ENCODE measurements at regions not wholly inside any gene's neighbourhood (a gene's known extent, or its start where the extent isn't known, plus 50 kb on each side); places are given as distances from the start of the nearest gene placed in this dataset.

DNA sequence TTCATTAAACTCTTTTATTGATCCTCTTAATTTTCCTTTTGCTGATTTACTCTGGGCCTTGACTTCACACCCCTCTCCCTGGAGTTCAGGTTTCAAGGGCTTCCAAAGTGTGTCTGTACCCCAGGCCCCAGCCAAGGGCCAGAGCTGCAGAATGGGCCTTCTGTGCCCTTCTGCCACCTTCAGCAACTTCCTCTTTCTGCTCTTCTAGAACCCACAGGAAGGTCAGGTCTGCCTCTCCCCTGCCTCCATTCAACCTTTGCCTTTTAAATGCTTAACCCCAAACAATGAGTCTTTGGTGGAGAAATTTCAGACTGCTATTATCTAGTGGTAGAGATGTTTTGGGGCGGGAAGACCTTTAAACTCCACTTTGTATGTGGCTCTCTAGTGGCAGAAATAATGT is 63.1 kb downstream of the TSN start:
- DNase-seq (ENCODE audit: low spot score) (no peak), ATAC-seq (ENCODE audit: low FRiP score) (no peak)
- TF ChIP-seq, protein P1, sequence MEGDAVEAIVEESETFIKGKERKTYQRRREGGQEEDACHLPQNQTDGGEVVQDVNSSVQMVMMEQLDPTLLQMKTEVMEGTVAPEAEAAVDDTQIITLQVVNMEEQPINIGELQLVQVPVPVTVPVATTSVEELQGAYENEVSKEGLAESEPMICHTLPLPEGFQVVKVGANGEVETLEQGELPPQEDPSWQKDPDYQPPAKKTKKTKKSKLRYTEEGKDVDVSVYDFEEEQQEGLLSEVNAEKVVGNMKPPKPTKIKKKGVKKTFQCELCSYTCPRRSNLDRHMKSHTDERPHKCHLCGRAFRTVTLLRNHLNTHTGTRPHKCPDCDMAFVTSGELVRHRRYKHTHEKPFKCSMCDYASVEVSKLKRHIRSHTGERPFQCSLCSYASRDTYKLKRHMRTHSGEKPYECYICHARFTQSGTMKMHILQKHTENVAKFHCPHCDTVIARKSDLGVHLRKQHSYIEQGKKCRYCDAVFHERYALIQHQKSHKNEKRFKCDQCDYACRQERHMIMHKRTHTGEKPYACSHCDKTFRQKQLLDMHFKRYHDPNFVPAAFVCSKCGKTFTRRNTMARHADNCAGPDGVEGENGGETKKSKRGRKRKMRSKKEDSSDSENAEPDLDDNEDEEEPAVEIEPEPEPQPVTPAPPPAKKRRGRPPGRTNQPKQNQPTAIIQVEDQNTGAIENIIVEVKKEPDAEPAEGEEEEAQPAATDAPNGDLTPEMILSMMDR (IDR thresholded peaks at IDR 0.05): no peak

- no peak for DNase-seq (ENCODE audit: low spot score)
- no peak for ATAC-seq (ENCODE audit: low FRiP score)
- TF ChIP-seq, protein P1 (IDR thresholded peaks at IDR 0.05): no peak
These were observed 64.4 kb downstream of the TSN start for GRCh38 chr2:121819846-121820245.

GRCh38 chr2:121821476-121822158 is 66.2 kb downstream of the TSN start:
- DNase-seq (ENCODE audit: low spot score) (no peak), ATAC-seq (ENCODE audit: low FRiP score) (no peak)

DNA sequence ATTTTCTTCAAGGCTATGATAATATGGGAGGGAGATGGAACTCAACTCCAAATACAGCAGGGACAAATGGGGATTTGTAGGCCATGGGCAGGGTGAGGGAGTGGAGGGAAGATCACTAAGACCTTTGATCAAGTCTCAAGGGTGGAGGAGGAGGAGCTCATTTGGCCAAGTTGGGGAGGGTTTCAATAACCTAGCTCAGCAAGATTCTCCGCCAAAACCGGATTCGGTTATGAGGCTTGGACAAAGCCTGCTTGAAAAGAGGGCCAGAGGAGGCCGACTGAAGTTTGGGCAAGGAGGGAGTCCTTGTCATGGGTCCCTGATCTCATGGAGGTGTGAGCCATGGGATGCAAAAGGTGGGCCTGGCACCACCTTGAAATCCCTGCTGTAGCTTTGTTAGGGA is 68.8 kb downstream of the TSN start:
- TF ChIP-seq, protein P1 (IDR thresholded peaks at IDR 0.05): no peak
- DNase-seq (ENCODE audit: low spot score) (no peak), ATAC-seq (ENCODE audit: low FRiP score) (no peak)

More at GRCh38 chr2:121821476-121822158, 66.2 kb downstream of the TSN start:
- TF ChIP-seq, protein P1 (IDR thresholded peaks at IDR 0.05): no peak

- ATAC-seq (ENCODE audit: low FRiP score) (no peak), DNase-seq (ENCODE audit: low spot score) (no peak)
- TF ChIP-seq, protein P1 (IDR thresholded peaks at IDR 0.05): no peak
These were observed 69.8 kb downstream of the TSN start for GRCh38 chr2:121825003-121825950.

- TF ChIP-seq, protein P1 (IDR thresholded peaks at IDR 0.05): no peak
- DNase-seq (ENCODE audit: low spot score) (no peak), ATAC-seq (ENCODE audit: low FRiP score) (peak; percentile 49)
These were observed 70.6 kb downstream of the TSN start for GRCh38 chr2:121826036-121826435.

All from omental fat pad (tissue), 3 donors.